C4-2B (cell line): ENCODE measurements at regions not wholly inside any gene's neighbourhood (a gene's known extent, or its start where the extent isn't known, plus 50 kb on each side); places are given as distances from the start of the nearest gene placed in this dataset.

Source experiments
- ZFX ChIP-seq: fragments of 450-650 bp; IDR thresholded peaks from 2 replicates; pipeline ENCODE4 v1.6.1; 2017
- TF ChIP-seq, protein P1 (sequence below): fragments of 450-650 bp; conservative IDR thresholded peaks from 2 replicates; pipeline ENCODE4 v1.5.1; 2017; ENCODE audit warnings: mild to moderate bottlenecking

DNA sequence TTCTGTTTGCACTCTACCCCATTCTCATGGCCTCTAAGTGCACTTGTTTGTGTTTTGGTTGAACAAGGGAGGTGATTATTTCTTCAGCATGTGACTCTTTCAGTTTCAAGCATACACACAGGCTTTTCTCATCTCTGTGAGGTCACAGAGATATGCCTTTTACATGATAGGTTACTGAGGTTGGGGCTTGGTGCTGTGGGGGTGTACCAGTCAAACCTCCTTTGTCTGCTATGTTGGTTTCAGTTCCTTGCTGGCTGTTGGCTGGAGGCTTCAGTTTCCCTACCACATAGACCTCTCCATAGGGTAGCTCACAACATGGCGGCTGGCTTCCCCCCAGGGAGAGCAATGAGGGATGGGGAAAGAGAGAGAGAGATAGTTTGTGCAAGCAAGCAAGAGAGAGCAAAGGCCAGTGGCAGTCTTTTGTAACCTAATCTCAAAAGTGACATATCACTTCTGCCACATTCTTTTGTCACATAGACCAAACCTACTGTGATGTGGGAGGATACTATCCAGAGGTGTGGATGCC is 96.7 kb upstream of the SEMA6A start:
- TF ChIP-seq, protein P1, sequence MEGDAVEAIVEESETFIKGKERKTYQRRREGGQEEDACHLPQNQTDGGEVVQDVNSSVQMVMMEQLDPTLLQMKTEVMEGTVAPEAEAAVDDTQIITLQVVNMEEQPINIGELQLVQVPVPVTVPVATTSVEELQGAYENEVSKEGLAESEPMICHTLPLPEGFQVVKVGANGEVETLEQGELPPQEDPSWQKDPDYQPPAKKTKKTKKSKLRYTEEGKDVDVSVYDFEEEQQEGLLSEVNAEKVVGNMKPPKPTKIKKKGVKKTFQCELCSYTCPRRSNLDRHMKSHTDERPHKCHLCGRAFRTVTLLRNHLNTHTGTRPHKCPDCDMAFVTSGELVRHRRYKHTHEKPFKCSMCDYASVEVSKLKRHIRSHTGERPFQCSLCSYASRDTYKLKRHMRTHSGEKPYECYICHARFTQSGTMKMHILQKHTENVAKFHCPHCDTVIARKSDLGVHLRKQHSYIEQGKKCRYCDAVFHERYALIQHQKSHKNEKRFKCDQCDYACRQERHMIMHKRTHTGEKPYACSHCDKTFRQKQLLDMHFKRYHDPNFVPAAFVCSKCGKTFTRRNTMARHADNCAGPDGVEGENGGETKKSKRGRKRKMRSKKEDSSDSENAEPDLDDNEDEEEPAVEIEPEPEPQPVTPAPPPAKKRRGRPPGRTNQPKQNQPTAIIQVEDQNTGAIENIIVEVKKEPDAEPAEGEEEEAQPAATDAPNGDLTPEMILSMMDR = no peak
- TF ChIP-seq ZFX = no peak
